Mesenchymal stem cell (in vitro differentiated cells and primary cell): ENCODE measurements at regions not wholly inside any gene's neighbourhood (a gene's known extent, or its start where the extent isn't known, plus 50 kb on each side); places are given as distances from the start of the nearest gene placed in this dataset.

Source experiments
- DNase-seq: peaks from one replicate; pipeline ENCODE4 v3.0.0-alpha.2; 2013
- H2AFZ ChIP-seq: one replicate; pipeline ENCODE4 v1.6.1; 2013; ENCODE audit warnings: low read depth, mild to moderate bottlenecking, control low read depth, inconsistent platforms, low read length, moderate library complexity
- H2AK5ac ChIP-seq: 2 replicates; pipeline ENCODE4 v1.6.1; 2013; ENCODE audit warnings: low read length, moderate library complexity, mild to moderate bottlenecking, inconsistent platforms; ENCODE audit not compliant: severe bottlenecking
- H2BK120ac ChIP-seq: one replicate; pipeline ENCODE4 v1.6.1; 2013; ENCODE audit warnings: low read depth, mild to moderate bottlenecking, inconsistent platforms, low read length, moderate library complexity
- H2BK12ac ChIP-seq, 2 experiments: one replicate each; pipeline ENCODE4 v1.6.1; 2013; ENCODE audit warnings: inconsistent platforms in 2 of 2, low read length in 2 of 2, mild to moderate bottlenecking in 2 of 2, moderate library complexity in 2 of 2, control low read depth in 1 of 2
- H2BK15ac ChIP-seq: one replicate; pipeline ENCODE4 v1.6.1; 2013; ENCODE audit warnings: mild to moderate bottlenecking, low read depth, inconsistent platforms; ENCODE audit not compliant: poor library complexity, severe bottlenecking
- H2BK5ac ChIP-seq: 2 replicates; pipeline ENCODE4 v1.6.1; 2013; ENCODE audit warnings: low read depth, mild to moderate bottlenecking, low read length, control low read depth, inconsistent platforms; ENCODE audit not compliant: poor library complexity, severe bottlenecking
- H3K14ac ChIP-seq, 2 experiments: one replicate each; pipeline ENCODE4 v1.6.1; 2013; ENCODE audit warnings: inconsistent platforms in 2 of 2, low read length in 2 of 2, control low read depth in 1 of 2, mild to moderate bottlenecking in 1 of 2, moderate library complexity in 1 of 2
- H3K18ac ChIP-seq, 2 experiments: one replicate each; pipeline ENCODE4 v1.6.1; 2013; ENCODE audit warnings: inconsistent platforms in 2 of 2, low read length in 2 of 2, control low read depth in 1 of 2, low read depth in 1 of 2, mild to moderate bottlenecking in 1 of 2
- H3K23ac ChIP-seq, 2 experiments: one replicate each; pipeline ENCODE4 v1.6.1; 2013; ENCODE audit warnings: inconsistent platforms in 2 of 2, low read length in 2 of 2, mild to moderate bottlenecking in 2 of 2, moderate library complexity in 2 of 2, control low read depth in 1 of 2
- H3K27ac ChIP-seq: 2 replicates; pipeline ENCODE4 v1.5.1; 2013; ENCODE audit warnings: mild to moderate bottlenecking, moderate library complexity, low read length, control low read depth, inconsistent platforms; ENCODE audit not compliant: poor library complexity, severe bottlenecking
- H3K27me3 ChIP-seq, 2 experiments: 2 replicates each; pipeline versions ENCODE4 v1.6.1 to v1.7.0; 2013; ENCODE audit warnings: low read length in 2 of 2, mild to moderate bottlenecking in 2 of 2, moderate library complexity in 2 of 2, control low read depth in 1 of 2, inconsistent platforms in 1 of 2; ENCODE audit not compliant: control insufficient read depth in 1 of 2, insufficient read depth in 1 of 2
- H3K36me3 ChIP-seq, 2 experiments: 2 replicates each; pipeline versions ENCODE4 v1.6.1 to v1.7.0; 2013; ENCODE audit warnings: low read length in 2 of 2, control low read depth in 1 of 2, inconsistent platforms in 1 of 2, low read depth in 1 of 2, mild to moderate bottlenecking in 1 of 2; ENCODE audit not compliant: insufficient read depth in 2 of 2, control insufficient read depth in 1 of 2
- H3K4ac ChIP-seq, 2 experiments: one replicate each; pipeline ENCODE4 v1.6.1; 2013; ENCODE audit warnings: inconsistent platforms in 2 of 2, low read length in 2 of 2, mild to moderate bottlenecking in 2 of 2, moderate library complexity in 2 of 2, control low read depth in 1 of 2, low read depth in 1 of 2
- H3K4me1 ChIP-seq: 2 replicates; pipeline ENCODE4 v1.6.1; 2013; ENCODE audit warnings: low read depth, low read length, control low read depth; ENCODE audit not compliant: control insufficient read depth, insufficient read depth
- H3K4me2 ChIP-seq: 2 replicates; pipeline ENCODE4 v1.6.1; 2013; ENCODE audit warnings: low read length, mild to moderate bottlenecking, inconsistent platforms; ENCODE audit not compliant: poor library complexity, severe bottlenecking
- H3K4me3 ChIP-seq, 2 experiments: 2 replicates each; pipeline versions ENCODE4 v1.5.1 to v1.7.0; 2013; ENCODE audit warnings: low read length in 2 of 2, mild to moderate bottlenecking in 2 of 2, control low read depth in 1 of 2, low read depth in 1 of 2; ENCODE audit not compliant: insufficient read depth in 1 of 2
- H3K79me1 ChIP-seq: replicated peaks from 2 replicates; pipeline ENCODE4 v1.6.1; 2013; ENCODE audit warnings: mild to moderate bottlenecking, control low read depth, low read length, inconsistent platforms; ENCODE audit not compliant: poor library complexity, severe bottlenecking
- H3K9ac ChIP-seq: 2 replicates; pipeline ENCODE4 v1.7.0; 2013; ENCODE audit warnings: mild to moderate bottlenecking, low read length, moderate library complexity
- H3K9me3 ChIP-seq: 2 replicates; pipeline ENCODE4 v1.7.0; 2013; ENCODE audit warnings: mild to moderate bottlenecking, low read length; ENCODE audit not compliant: control insufficient read depth
- H4K8ac ChIP-seq: one replicate; pipeline ENCODE4 v1.6.1; 2013; ENCODE audit warnings: inconsistent platforms, mild to moderate bottlenecking, low read length, moderate library complexity
- H4K91ac ChIP-seq: one replicate; pipeline ENCODE4 v1.6.1; 2013; ENCODE audit warnings: mild to moderate bottlenecking, low read length, inconsistent platforms
- WGBS: methylation state at CpG from one replicate; pipeline ENCODE4 v1.1.7; 2013; ENCODE audit warnings: mixed read lengths; 5-methylcytosine and 5-hydroxymethylcytosine counted together

- WGBS: 77% methylated on average over 13 of the region's 14 CpGs
- peak overlapping the region in 1 of 2 experiments; percentile 63 for H3K4me3 ChIP-seq
- H2AK5ac ChIP-seq: no peak overlapping the region
- peak overlapping the region; percentile 64 for H3K9ac ChIP-seq
- H3K79me1 ChIP-seq: no peaks in the 10 kb centered on the region
- H2BK12ac ChIP-seq: no peak overlapping the region
- no peak overlapping the region for H2BK15ac ChIP-seq
- H3K36me3 ChIP-seq: no peaks in the 10 kb centered on the region
- no peak overlapping the region for H3K27ac ChIP-seq
- H3K4me2 ChIP-seq: no peak overlapping the region
- H3K4ac ChIP-seq: no peak overlapping the region
- no peak overlapping the region for H3K14ac ChIP-seq
- no peak overlapping the region for H2AFZ ChIP-seq
- H2BK120ac ChIP-seq: no peak overlapping the region
- H3K27me3 ChIP-seq: peaks cover 0 to 44% of the 10 kb centered on the region in 2 experiments
- no peak overlapping the region for H4K8ac ChIP-seq
- no peak for DNase-seq
- no peak overlapping the region for H3K23ac ChIP-seq
- no peak overlapping the region for H3K18ac ChIP-seq
- no peak overlapping the region for H2BK5ac ChIP-seq
- no peak overlapping the region for H4K91ac ChIP-seq
- H3K4me1 ChIP-seq: peaks cover 1% of the 10 kb centered on the region
- H3K9me3 ChIP-seq: no peaks in the 10 kb centered on the region
These were observed 147.7 kb downstream of the TSN start for GRCh38 chr2:121903037-121903689.

GRCh38 chr2:121904656-121905055 is 149.2 kb downstream of the TSN start:
- Histone ChIP-seq H3K9ac (no peak overlapping the region), H3K18ac (no peak overlapping the region), H2BK15ac (no peak overlapping the region), H3K9me3 (no peaks in the 10 kb centered on the region), H3K4me3 (no peak overlapping the region), H3K23ac (no peak overlapping the region), H3K4ac (no peak overlapping the region), H3K4me1 (no peaks in the 10 kb centered on the region), H3K36me3 (no peaks in the 10 kb centered on the region), H2AK5ac (no peak overlapping the region), H2AFZ (no peak overlapping the region), H2BK5ac (no peak overlapping the region), H4K91ac (no peak overlapping the region), H3K27ac (no peak overlapping the region), H2BK120ac (no peak overlapping the region), H2BK12ac (no peak overlapping the region), H4K8ac (no peak overlapping the region), H3K27me3 (peaks cover 0 to 49% of the 10 kb centered on the region in 2 experiments), H3K14ac (no peak overlapping the region), H3K79me1 (no peaks in the 10 kb centered on the region), H3K4me2 (no peak overlapping the region)
- DNase-seq: no peak
- WGBS: 86% methylated on average over 1 of the region's 2 CpGs

GRCh38 chr2:121905201-121905600 is 149.8 kb downstream of the TSN start:
- Histone ChIP-seq H3K27me3 (peaks cover under 1 to 49% of the 10 kb centered on the region in 2 experiments), H3K4me3 (no peak overlapping the region)

GRCh38 chr2:121906170-121906569 is 150.7 kb downstream of the TSN start:
- Histone ChIP-seq H3K14ac (no peak overlapping the region), H3K18ac (no peak overlapping the region), H3K9me3 (no peaks in the 10 kb centered on the region), H3K4me3 (no peak overlapping the region), H4K91ac (no peak overlapping the region), H3K79me1 (no peaks in the 10 kb centered on the region), H4K8ac (no peak overlapping the region), H2BK5ac (no peak overlapping the region), H3K4me2 (no peak overlapping the region), H2AK5ac (no peak overlapping the region), H2BK12ac (no peak overlapping the region), H3K9ac (no peak overlapping the region), H3K23ac (no peak overlapping the region), H2AFZ (no peak overlapping the region), H2BK120ac (no peak overlapping the region), H3K4ac (no peak overlapping the region), H3K27ac (no peak overlapping the region), H3K4me1 (no peaks in the 10 kb centered on the region), H2BK15ac (no peak overlapping the region), H3K36me3 (no peaks in the 10 kb centered on the region), H3K27me3 (peaks cover 8 to 53% of the 10 kb centered on the region in 2 experiments)
- DNase-seq: no peak
- 81% methylated on average over 5 of the region's 11 CpGs for WGBS

More at GRCh38 chr2:121905201-121905600, 149.8 kb downstream of the TSN start:
- Histone ChIP-seq H3K9me3 (no peaks in the 10 kb centered on the region), H2BK15ac (no peak overlapping the region), H3K9ac (no peak overlapping the region), H4K8ac (no peak overlapping the region), H3K18ac (no peak overlapping the region), H3K27ac (no peak overlapping the region), H3K36me3 (no peaks in the 10 kb centered on the region), H2BK120ac (no peak overlapping the region), H3K14ac (no peak overlapping the region), H3K4ac (no peak overlapping the region), H2BK12ac (no peak overlapping the region), H3K4me2 (no peak overlapping the region), H3K4me1 (no peaks in the 10 kb centered on the region), H3K23ac (no peak overlapping the region), H2BK5ac (no peak overlapping the region), H4K91ac (no peak overlapping the region), H3K79me1 (no peaks in the 10 kb centered on the region), H2AFZ (no peak overlapping the region), H2AK5ac (no peak overlapping the region)
- WGBS: 72% methylated on average over 7 of the region's 7 CpGs
- no peak for DNase-seq
